Ishikawa (cell line): ENCODE measurements at regions not wholly inside any gene's neighbourhood (a gene's known extent, or its start where the extent isn't known, plus 50 kb on each side); places are given as distances from the start of the nearest gene placed in this dataset.

Source experiments
- CEBPB ChIP-seq: IDR thresholded peaks from 2 replicates; pipeline ENCODE4 v1.6.1; 2012
- CREB1 ChIP-seq: IDR thresholded peaks from 2 replicates; pipeline ENCODE4 v1.6.1; 2012; ENCODE audit warnings: low read depth
- EGR1 ChIP-seq: IDR thresholded peaks from 2 replicates; pipeline ENCODE4 v1.6.1; 2012
- EP300 ChIP-seq: IDR thresholded peaks from 2 replicates; pipeline ENCODE4 v1.6.1; 2012; ENCODE audit warnings: borderline replicate concordance
- FOXM1 ChIP-seq: IDR thresholded peaks from 2 replicates; pipeline ENCODE4 v1.6.1; 2012; ENCODE audit warnings: low read depth, borderline replicate concordance
- NFIC ChIP-seq: IDR thresholded peaks from 2 replicates; pipeline ENCODE4 v1.6.1; 2012
- RAD21 ChIP-seq: IDR thresholded peaks from 2 replicates; pipeline ENCODE4 v1.6.1; 2012; ENCODE audit warnings: low read depth
- TAF1 ChIP-seq: IDR thresholded peaks from 2 replicates; pipeline ENCODE4 v1.6.1; 2012; ENCODE audit warnings: low read depth, mild to moderate bottlenecking
- TCF12 ChIP-seq: IDR thresholded peaks from 2 replicates; pipeline ENCODE4 v1.6.1; 2012; ENCODE audit warnings: low read depth
- TEAD4 ChIP-seq: IDR thresholded peaks from 2 replicates; pipeline ENCODE4 v1.6.1; 2012
- YY1 ChIP-seq: IDR thresholded peaks from 2 replicates; pipeline ENCODE4 v1.6.1; 2012; ENCODE audit warnings: low read depth
- ZBTB7A ChIP-seq: IDR thresholded peaks from 2 replicates; pipeline ENCODE4 v1.6.1; 2012; ENCODE audit warnings: low read depth
- TF ChIP-seq, protein P1 (sequence below): IDR thresholded peaks from 2 replicates; pipeline ENCODE4 v1.6.1; 2012
- TF ChIP-seq, protein P2 (sequence below): IDR thresholded peaks from 2 replicates; pipeline ENCODE4 v1.6.1; 2012
- TF ChIP-seq, protein P3 (sequence below): IDR thresholded peaks from 2 replicates; pipeline ENCODE4 v1.6.1; 2012; ENCODE audit warnings: low read depth, mild to moderate bottlenecking

DNA sequence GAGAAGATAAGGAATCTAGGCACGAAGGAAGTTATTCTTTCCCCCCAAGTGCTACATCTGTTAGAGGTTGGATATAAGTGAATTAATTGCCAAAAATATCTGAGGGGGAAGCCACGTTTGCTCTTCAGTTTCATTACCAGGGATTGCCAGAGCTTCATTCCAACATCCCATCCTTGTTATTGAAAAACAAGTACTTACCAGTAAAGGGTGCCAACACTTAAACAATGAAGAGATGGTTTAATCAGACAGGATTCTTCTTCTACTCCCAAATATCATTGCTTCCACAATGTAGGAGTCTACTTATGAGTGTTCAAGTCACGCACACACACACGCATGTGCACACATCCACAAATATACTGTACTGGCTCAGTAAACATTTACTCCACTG, 312.4 kb downstream of the RPAP3 start:
- TF ChIP-seq EP300 (no peak), RAD21 (no peak), NFIC (no peak), FOXM1 (no peak), ZBTB7A (no peak)
- TF ChIP-seq, protein P1, sequence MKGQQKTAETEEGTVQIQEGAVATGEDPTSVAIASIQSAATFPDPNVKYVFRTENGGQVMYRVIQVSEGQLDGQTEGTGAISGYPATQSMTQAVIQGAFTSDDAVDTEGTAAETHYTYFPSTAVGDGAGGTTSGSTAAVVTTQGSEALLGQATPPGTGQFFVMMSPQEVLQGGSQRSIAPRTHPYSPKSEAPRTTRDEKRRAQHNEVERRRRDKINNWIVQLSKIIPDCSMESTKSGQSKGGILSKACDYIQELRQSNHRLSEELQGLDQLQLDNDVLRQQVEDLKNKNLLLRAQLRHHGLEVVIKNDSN, result no peak

DNA sequence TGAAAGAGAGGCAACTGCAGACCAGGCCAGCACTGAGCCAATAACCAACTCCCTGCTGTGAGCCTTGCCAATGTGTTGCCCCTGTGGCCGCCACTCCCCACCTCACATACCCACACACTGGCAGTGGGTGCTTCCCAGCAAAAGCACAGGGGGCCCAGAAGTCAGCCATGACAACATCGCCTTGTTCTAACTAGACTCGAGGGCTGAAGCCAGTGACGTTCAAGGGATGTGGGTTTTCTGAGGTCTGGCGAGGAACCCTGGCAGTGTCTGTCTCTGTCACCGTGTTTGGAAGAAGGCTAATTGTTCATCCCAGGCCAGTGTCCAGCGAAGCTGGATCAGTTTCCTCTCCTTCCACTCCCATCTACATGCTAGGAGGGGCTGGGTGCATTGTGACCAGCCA, 311.8 kb upstream of the AMIGO2 start:
- no peak for TF ChIP-seq TAF1
- TF ChIP-seq NFIC, result no peak
- TF ChIP-seq CEBPB, result no peak
- TF ChIP-seq CREB1, result no peak
- no peak for TF ChIP-seq EP300
- TF ChIP-seq, protein P1, result no peak
- TF ChIP-seq TEAD4, result no peak
- TF ChIP-seq EGR1, result no peak
- TF ChIP-seq FOXM1, result no peak

DNA sequence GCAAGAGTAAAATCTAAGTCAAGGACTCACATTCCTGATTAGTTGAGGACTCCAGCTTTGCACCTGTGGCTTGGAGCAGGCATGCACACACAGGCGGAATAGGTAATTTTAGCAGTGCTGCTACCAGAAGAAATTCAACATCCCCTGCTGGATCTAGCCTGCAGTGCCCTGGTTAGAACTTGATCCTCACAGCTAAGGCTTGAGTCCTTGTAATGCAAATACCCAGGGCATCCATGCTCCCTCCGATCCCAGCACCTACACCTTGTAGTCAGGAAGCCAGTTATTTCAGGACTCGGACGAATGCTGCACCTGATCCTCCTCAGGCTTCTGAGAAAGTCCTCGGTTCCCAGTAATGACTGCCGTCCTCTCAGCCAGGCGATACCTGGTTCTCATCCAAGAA, 309.0 kb upstream of the AMIGO2 start:
- TF ChIP-seq TEAD4 (no peak), CEBPB (no peak), FOXM1 (no peak), EGR1 (no peak), ZBTB7A (no peak), YY1 (no peak), CREB1 (no peak), RAD21 (no peak), TCF12 (no peak), TAF1 (no peak), EP300 (no peak), NFIC (no peak)
- TF ChIP-seq, protein P1, result no peak
- TF ChIP-seq, protein P2, sequence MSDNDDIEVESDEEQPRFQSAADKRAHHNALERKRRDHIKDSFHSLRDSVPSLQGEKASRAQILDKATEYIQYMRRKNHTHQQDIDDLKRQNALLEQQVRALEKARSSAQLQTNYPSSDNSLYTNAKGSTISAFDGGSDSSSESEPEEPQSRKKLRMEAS, result no peak
- TF ChIP-seq, protein P3, sequence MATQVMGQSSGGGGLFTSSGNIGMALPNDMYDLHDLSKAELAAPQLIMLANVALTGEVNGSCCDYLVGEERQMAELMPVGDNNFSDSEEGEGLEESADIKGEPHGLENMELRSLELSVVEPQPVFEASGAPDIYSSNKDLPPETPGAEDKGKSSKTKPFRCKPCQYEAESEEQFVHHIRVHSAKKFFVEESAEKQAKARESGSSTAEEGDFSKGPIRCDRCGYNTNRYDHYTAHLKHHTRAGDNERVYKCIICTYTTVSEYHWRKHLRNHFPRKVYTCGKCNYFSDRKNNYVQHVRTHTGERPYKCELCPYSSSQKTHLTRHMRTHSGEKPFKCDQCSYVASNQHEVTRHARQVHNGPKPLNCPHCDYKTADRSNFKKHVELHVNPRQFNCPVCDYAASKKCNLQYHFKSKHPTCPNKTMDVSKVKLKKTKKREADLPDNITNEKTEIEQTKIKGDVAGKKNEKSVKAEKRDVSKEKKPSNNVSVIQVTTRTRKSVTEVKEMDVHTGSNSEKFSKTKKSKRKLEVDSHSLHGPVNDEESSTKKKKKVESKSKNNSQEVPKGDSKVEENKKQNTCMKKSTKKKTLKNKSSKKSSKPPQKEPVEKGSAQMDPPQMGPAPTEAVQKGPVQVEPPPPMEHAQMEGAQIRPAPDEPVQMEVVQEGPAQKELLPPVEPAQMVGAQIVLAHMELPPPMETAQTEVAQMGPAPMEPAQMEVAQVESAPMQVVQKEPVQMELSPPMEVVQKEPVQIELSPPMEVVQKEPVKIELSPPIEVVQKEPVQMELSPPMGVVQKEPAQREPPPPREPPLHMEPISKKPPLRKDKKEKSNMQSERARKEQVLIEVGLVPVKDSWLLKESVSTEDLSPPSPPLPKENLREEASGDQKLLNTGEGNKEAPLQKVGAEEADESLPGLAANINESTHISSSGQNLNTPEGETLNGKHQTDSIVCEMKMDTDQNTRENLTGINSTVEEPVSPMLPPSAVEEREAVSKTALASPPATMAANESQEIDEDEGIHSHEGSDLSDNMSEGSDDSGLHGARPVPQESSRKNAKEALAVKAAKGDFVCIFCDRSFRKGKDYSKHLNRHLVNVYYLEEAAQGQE, result no peak

DNA sequence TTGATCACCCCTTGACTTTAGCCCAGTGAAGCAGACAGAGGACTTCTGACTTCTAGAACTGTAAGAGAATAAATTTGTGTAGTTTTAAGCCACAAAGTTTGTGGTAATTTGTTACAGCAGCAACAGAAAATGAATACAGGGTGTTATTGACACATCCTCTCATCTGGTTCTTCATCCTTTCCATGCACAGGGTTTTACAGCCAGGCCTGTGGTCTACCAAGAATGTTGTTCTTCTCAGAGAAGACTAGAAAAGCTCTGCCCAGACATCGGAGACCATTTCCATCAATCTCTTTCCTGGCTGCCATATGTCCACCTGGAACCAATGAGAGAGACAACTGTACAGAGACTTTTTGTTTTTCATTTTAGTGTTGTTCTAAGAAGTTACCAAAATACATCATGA, 308.2 kb upstream of the AMIGO2 start:
- TF ChIP-seq NFIC, result no peak
- TF ChIP-seq TCF12, result no peak
- TF ChIP-seq, protein P2, result no peak
- TF ChIP-seq TEAD4, result no peak
- no peak for TF ChIP-seq FOXM1
- no peak for TF ChIP-seq YY1
- TF ChIP-seq, protein P1, result no peak
- no peak for TF ChIP-seq EP300
- no peak for TF ChIP-seq RAD21
- no peak for TF ChIP-seq EGR1

DNA sequence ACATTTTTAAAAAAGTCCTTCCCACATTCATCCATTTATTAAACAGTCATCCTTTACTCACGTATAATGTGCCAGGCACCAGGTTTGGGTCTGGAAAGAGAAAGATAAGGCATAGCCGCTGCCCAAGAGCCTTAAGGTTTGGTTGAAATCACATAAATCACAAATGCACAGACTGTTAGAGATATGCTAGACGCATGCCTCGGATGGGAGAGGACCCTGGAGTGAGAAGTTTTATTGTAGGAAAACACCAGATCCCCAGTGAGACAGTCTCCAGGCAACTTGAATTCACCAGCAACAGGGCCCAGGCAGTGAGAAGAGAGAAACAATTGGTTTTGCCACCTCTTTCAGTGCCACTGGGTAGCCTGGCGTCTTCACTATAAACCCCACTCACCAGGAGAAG, 305.9 kb upstream of the AMIGO2 start:
- no peak for TF ChIP-seq TEAD4
- TF ChIP-seq RAD21, result no peak
- TF ChIP-seq TAF1, result no peak
- no peak for TF ChIP-seq TCF12
- no peak for TF ChIP-seq FOXM1
- no peak for TF ChIP-seq CEBPB
- TF ChIP-seq, protein P2, result no peak
- TF ChIP-seq, protein P3, result no peak
- TF ChIP-seq YY1, result no peak
- no peak for TF ChIP-seq NFIC
- no peak for TF ChIP-seq CREB1
- no peak for TF ChIP-seq EP300
- TF ChIP-seq, protein P1, result no peak
- no peak for TF ChIP-seq EGR1
- TF ChIP-seq ZBTB7A, result no peak
